Thymus (tissue), 11 donors: ENCODE measurements at regions not wholly inside any gene's neighbourhood (a gene's known extent, or its start where the extent isn't known, plus 50 kb on each side); places are given as distances from the start of the nearest gene placed in this dataset.

Source experiments
- DNase-seq, 9 donors: peaks; one replicate each; pipeline ENCODE4 v3.0.0-alpha.2; 2013; ENCODE audit warnings: low spot score in 9 of 9, low read depth in 6 of 9, missing footprints in 1 of 9
- H3K27ac ChIP-seq, 2 donors: one replicate each; pipeline ENCODE4 v1.5.1; 2013; ENCODE audit warnings: control low read depth in 1 of 2, low read depth in 1 of 2, low read length in 1 of 2, mild to moderate bottlenecking in 1 of 2, moderate library complexity in 1 of 2
- H3K27me3 ChIP-seq, 2 donors: one replicate each; pipeline ENCODE4 v1.5.1; 2013; ENCODE audit warnings: low read length in 1 of 2; ENCODE audit not compliant: control insufficient read depth in 2 of 2, insufficient read depth in 1 of 2
- H3K36me3 ChIP-seq, 2 donors: one replicate each; pipeline ENCODE4 v1.5.1; 2013; ENCODE audit warnings: low read length in 1 of 2, mild to moderate bottlenecking in 1 of 2, moderate library complexity in 1 of 2; ENCODE audit not compliant: control insufficient read depth in 2 of 2, insufficient read depth in 2 of 2
- H3K4me1 ChIP-seq, 2 donors: one replicate each; pipeline ENCODE4 v1.5.1; 2013; ENCODE audit warnings: low read length in 2 of 2; ENCODE audit not compliant: control insufficient read depth in 2 of 2, insufficient read depth in 2 of 2
- H3K4me3 ChIP-seq, 2 donors: one replicate each; pipeline ENCODE4 v1.5.1; 2013; ENCODE audit warnings: low read length in 2 of 2, control low read depth in 1 of 2, mild to moderate bottlenecking in 1 of 2
- H3K9me3 ChIP-seq, 2 donors: one replicate each; pipeline ENCODE4 v1.5.1; 2013; ENCODE audit warnings: low read length in 1 of 2, mild to moderate bottlenecking in 1 of 2; ENCODE audit not compliant: control insufficient read depth in 2 of 2, insufficient read depth in 1 of 2
- WGBS: extraction: QIAGEN DNeasy Blood & Tissue Kit; methylation state at CpG from one replicate; pipeline ENCODE4 v1.1.7; 2013; 5-methylcytosine and 5-hydroxymethylcytosine counted together
- donor health status: healthy.

DNA sequence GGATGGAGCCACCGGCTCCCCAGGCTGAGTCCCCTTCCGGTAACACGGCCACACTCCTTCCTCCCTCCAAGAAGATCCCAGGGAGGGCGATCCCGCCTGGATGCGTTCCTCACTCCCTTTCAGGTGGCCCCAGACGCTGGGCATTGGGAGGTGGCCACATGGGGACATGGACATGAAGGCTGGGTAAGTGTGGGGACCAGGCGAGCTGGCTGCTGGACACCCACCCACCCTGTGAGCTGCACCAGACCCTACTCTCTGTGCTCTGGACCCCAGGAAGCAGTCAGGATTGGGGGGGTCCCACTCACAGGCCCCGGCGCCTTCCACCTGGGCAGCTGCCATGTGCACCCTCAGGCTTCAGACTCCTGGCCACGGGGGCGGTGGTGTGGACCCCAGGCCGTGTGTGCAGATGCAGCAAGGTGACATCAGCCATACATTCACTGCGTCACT is 932.8 kb downstream of the BRD1 start:
- Histone ChIP-seq H3K27me3 (no peaks in the 10 kb centered on the region), H3K4me1 (no peaks in the 10 kb centered on the region), H3K36me3 (no peaks in the 10 kb centered on the region), H3K4me3 (no peak overlapping the region), H3K9me3 (no peaks in the 10 kb centered on the region), H3K27ac (no peak overlapping the region)
- DNase-seq, result no peak
- WGBS, result 92% methylated on average over 14 of the region's 14 CpGs

DNA sequence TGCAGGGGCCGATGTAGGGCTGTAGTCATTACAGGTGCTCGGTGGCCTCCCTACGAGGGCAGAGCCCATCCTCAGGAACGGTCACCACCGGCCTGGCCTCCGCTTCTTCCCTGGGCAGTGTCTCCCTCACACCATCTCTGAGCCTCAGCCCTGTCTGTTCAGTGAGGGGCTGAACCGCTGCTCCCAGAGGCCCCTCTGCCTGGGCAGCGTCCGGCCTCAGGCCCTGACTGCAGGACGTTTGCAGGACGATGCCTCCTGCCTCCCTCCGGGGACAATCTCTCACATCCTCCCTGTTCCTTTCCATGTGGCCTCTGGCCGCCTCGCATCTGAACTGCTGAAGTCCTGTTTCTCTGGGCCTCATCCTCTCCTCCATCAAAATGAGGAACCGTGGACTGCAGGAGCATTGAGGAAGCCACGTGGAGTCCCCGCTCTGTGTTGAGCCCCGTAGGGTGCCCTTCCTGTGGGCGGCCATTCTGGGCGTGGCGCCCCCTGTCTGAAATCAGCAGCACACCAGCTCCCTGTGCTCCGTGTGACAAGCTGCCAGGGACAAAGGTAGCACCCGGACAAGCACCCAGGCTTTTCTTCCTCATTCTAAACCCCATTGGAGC is 933.5 kb downstream of the BRD1 start:
- Histone ChIP-seq H3K27me3 (no peaks in the 10 kb centered on the region), H3K9me3 (no peaks in the 10 kb centered on the region), H3K4me1 (no peaks in the 10 kb centered on the region), H3K36me3 (no peaks in the 10 kb centered on the region), H3K27ac (no peak overlapping the region), H3K4me3 (no peak overlapping the region)
- no peak for DNase-seq
- WGBS, result 63% methylated on average over 23 of the region's 23 CpGs

DNA sequence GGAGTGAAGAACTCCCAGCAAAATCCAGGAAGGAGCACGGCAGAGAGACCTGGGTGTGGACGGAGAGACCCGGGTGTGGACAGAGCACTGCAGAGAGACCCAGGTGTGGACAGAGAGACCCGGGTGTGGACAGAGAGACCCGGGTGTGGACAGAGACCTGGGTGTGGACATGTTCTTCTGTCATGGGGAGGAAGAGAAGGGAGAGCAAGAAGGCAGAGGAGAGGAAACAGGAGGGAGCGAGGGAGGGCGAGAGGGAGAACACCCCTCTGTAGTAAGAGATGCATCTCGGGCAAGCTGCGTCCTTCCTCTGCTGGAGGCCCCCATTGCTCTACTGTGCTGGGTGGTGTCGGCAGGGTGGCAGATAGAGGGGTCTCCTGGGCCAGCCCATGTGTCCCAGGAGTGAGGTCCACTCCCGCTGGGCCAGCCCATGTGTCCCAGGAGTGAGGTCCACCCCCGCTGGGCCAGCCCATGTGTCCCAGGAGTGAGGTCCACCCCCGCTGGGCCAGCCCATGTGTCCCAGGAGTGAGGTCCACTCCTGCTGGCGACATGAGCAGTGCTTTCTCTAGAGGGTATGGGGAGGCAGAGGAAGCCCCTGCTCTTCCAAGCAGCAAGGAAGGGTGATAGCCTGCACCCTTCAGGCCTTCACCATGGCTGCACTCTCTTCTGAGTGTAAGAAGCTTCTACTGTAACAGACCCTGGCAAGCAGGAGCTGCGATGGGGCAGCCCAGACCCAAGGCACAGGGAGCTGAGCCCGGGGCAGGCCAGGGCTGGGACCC is 934.2 kb downstream of the BRD1 start:
- Histone ChIP-seq H3K4me1 (no peaks in the 10 kb centered on the region), H3K27ac (no peak overlapping the region), H3K36me3 (no peaks in the 10 kb centered on the region), H3K9me3 (no peaks in the 10 kb centered on the region), H3K27me3 (no peaks in the 10 kb centered on the region), H3K4me3 (no peak overlapping the region)
- WGBS, result 93% methylated on average over 16 of the region's 16 CpGs
- no peak for DNase-seq

DNA sequence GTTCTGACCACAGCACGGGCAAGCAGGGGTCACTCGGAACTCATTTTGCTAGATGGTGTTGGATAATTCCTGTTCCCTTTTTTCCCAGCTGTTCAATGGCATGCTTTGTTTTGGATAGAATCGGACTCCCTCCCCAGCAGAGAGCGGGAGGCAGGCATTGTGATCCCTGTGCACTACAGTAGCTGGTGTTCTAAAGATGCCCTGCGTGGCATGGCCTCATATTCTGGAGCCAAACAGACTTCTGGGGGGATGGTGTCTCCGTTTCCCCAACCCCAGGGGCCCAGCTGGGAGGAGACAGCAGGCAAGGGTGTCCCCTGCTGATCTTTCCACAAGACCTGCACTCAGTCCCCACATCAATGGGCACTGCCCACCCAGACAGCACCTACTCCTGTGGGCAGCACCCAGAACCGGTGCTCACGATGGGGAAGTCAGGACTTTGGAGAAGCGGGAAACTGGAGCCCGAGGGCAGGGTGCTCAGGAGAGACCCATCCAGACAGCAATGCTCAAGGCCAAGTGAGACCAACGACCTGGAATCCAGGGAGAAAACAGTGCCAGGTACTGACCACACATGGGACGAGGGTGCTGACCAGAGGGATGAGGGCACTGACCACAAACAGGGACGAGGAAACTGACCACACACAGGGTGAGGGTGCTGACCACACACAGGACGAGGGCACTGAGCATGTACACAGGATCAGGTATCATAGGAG is 934.9 kb downstream of the BRD1 start:
- Histone ChIP-seq H3K4me3 (no peak overlapping the region), H3K36me3 (no peaks in the 10 kb centered on the region), H3K9me3 (no peaks in the 10 kb centered on the region), H3K4me1 (no peaks in the 10 kb centered on the region), H3K27ac (no peak overlapping the region), H3K27me3 (no peaks in the 10 kb centered on the region)
- no peak for DNase-seq
- 77% methylated on average over 14 of the region's 14 CpGs for WGBS

DNA sequence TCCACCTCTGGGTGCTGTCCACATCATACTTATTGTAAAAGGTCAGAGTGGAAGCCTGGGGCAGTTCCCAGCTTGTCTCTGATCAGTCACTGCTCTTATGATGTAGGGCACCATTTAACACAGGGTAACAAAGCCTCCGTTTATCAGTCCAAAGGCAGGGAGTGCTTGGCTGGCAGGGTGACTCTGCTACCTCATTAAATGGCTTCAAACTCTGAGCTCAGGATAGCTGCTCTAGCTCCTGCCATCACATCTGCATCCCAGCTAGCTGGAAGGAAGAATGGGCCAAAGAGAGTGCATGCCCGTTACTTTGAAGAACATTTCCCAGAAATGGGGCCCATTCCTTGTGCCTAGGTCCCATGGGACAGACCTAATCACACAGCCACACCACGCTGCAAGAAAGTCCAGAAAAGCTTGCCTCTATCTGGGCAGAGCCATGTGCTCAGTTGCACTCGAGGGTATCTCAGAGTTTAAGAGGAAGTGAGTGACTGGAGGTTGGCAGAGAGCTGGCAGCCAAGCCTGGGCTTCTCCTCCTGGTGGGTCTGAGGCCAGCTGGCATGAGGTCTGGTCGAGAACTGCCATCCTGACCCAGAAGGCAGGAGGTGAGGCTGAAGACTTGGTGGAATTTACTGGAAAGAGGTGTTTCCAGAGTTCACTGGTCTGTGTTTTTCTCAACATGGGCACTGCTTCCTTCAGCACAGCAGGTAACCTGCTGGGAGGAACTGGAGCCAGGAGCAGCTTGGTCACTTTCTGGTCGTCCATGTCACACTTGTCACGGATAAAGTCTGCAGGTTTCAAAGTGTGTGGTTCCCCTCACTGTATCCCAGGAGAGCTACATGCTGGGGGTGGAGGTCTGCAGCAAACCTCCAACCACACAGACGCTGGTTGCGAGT is 935.7 kb downstream of the BRD1 start:
- DNase-seq, result no peak
- Histone ChIP-seq H3K4me3 (no peak overlapping the region), H3K4me1 (no peaks in the 10 kb centered on the region), H3K27me3 (no peaks in the 10 kb centered on the region), H3K9me3 (no peaks in the 10 kb centered on the region), H3K27ac (no peak overlapping the region), H3K36me3 (no peaks in the 10 kb centered on the region)
- WGBS, result 65% methylated on average over 9 of the region's 9 CpGs

DNA sequence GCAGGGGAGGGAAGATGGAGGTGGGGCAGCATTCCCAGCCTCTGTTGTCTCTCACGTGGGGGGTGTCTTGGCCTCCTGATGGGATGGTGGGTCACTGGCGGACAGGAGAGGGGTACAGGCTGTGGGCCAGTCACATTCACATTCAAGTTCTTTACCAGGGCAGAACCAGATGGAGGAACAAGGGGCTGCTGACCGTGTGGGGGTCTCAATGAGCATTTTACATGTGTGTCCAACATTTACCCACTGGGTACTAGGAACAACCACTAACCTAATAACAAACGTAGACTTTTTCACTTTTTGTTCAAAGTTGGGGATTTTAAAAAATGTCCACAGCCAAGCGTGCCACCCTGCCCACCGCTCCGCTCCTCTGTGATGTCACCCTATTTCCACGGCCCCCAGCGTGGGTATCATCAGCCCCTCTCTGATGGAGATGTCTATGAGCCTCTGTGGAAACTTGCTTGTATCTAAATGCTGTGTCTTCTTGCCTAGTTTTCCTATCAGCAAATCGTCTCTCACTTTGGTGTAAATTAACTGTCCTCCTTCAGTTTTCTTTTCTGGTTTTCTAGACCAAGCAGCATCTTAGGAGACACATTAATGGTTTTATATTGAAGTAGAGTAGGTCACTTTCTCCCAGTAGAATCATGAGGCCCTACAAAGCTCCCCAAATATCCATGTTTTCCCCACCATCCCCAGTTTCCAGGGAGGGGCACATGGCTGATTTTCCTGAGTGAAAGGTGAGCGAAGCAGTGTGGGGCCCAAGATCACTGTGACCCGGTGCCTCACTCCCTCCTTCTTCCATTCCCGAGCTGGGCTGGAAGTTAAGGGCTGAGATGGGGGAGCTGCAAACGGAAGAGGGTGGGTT is 936.7 kb downstream of the BRD1 start:
- Histone ChIP-seq H3K9me3 (no peaks in the 10 kb centered on the region), H3K4me1 (no peaks in the 10 kb centered on the region), H3K4me3 (no peak overlapping the region), H3K27me3 (no peaks in the 10 kb centered on the region), H3K27ac (no peak overlapping the region), H3K36me3 (no peaks in the 10 kb centered on the region)
- 92% methylated on average over 14 of the region's 14 CpGs for WGBS
- DNase-seq, result no peak

DNA sequence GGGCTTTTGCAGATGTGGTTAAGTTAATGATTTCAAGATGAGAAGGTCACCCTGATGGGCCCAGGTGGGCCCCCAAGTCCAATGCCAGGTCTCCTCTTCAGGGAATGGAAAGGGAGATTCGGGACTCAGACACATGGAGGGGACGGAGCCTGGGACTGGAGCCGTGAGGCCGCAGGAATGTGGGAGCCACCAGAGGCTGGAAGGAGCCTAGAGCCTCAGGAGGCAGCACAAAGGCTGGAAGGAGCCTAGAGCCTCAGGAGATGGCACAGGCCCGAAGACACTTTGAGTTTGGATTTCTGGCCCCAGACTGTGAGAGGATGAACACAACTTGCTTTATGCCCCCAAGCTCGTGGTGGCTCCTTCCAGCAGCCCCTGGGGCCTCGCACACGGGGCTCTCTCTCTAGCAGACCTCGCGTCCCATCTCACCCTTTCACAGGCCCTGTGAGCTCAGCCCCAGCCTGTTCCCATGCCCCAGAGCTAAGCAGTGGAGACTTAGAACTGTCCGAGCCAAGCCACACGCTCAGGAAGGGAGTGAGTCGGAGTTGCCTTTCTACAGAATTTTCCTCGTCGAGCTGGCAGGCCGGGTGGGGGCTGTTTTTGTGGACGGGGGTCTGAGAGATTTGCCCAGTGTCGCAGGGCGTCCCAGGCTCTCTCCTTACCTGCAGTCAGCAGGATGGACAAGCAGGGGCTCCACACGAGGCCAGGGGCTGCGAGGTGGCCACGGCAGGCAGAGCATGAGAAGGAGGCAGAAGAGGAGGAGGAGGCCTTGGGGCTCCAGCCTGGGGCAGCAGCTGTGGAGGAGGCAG is 937.6 kb downstream of the BRD1 start:
- Histone ChIP-seq H3K36me3 (no peaks in the 10 kb centered on the region), H3K4me3 (no peak overlapping the region), H3K4me1 (no peaks in the 10 kb centered on the region), H3K9me3 (no peaks in the 10 kb centered on the region), H3K27ac (no peak overlapping the region), H3K27me3 (no peaks in the 10 kb centered on the region)
- WGBS, result 89% methylated on average over 22 of the region's 22 CpGs
- no peak for DNase-seq
